NCI-H345 (cell line): ENCODE measurements at regions not wholly inside any gene's neighbourhood (a gene's known extent, or its start where the extent isn't known, plus 50 kb on each side); places are given as distances from the start of the nearest gene placed in this dataset.
"Not testable (repeated sequence)": the region's sequence is repeated elsewhere in the genome, so short reads cannot be mapped to it uniquely, and the experiment has no call there.

Source experiments
- DNase-seq: peaks from one replicate; lab custom pipeline; 2025; lab: John Stamatoyannopoulos, UW

- DNase-seq = no peak
These were observed 133.2 kb downstream of the DISP1 start for GRCh38 chr1:222948079-222948478.

GRCh38 chr1:222950892-222951291 is 136.1 kb downstream of the DISP1 start:
- DNase-seq = peak; percentile 85

GRCh38 chr1:222953585-222953984 is 138.7 kb downstream of the DISP1 start:
- DNase-seq = no peak

GRCh38 chr1:222955964-222956363 is 141.1 kb downstream of the DISP1 start:
- no peak for DNase-seq

GRCh38 chr1:222956601-222957000 is 141.8 kb downstream of the DISP1 start:
- no peak for DNase-seq

- DNase-seq = no peak
These were observed 152.8 kb downstream of the DISP1 start for GRCh38 chr1:222967466-222968240.

GRCh38 chr1:222970040-222970439 is 155.2 kb downstream of the DISP1 start:
- no peak for DNase-seq

GRCh38 chr1:222970711-222971110 is 155.9 kb downstream of the DISP1 start:
- DNase-seq = no peak

GRCh38 chr1:222971146-222971545 is 156.3 kb downstream of the DISP1 start:
- no peak for DNase-seq

- DNase-seq = no peak
These were observed 158.7 kb downstream of the DISP1 start for GRCh38 chr1:222973561-222973960.

GRCh38 chr1:222974496-222974895 is 159.7 kb downstream of the DISP1 start:
- no peak for DNase-seq

- no peak for DNase-seq
These were observed 160.8 kb downstream of the DISP1 start for GRCh38 chr1:222975472-222976122.

- DNase-seq = no peak
These were observed 161.6 kb downstream of the DISP1 start for GRCh38 chr1:222976453-222976852.

GRCh38 chr1:222977294-222977693 is 162.5 kb downstream of the DISP1 start:
- not testable (repeated sequence) for DNase-seq

- DNase-seq = no peak
These were observed 163.5 kb downstream of the TLR5 start for GRCh38 chr1:222979561-222979960.

- no peak for DNase-seq
These were observed 155.4 kb downstream of the TLR5 start for GRCh38 chr1:222987674-222988076.

GRCh38 chr1:222989443-222989842 is 153.6 kb downstream of the TLR5 start:
- no peak for DNase-seq

- no peak for DNase-seq
These were observed 151.9 kb downstream of the TLR5 start for GRCh38 chr1:222991177-222991576.

GRCh38 chr1:222991908-222992307 is 151.1 kb downstream of the TLR5 start:
- no peak for DNase-seq

GRCh38 chr1:222994511-222995235 is 148.4 kb downstream of the TLR5 start:
- no peak for DNase-seq

- DNase-seq = no peak
These were observed 147.8 kb downstream of the TLR5 start for GRCh38 chr1:222995236-222995580.

- no peak for DNase-seq
These were observed 147.3 kb downstream of the TLR5 start for GRCh38 chr1:222995620-222996309.
